HG02763 (cell line): ENCODE measurements at regions not wholly inside any gene's neighbourhood (a gene's known extent, or its start where the extent isn't known, plus 50 kb on each side); places are given as distances from the start of the nearest gene placed in this dataset.

Experiments
- ATAC-seq: cut with Tn5 transposase; IDR thresholded peaks from one replicate; pipeline ENCODE4 v1.9.1; 2021; ENCODE audit warnings: mild to moderate bottlenecking, moderate library complexity; ENCODE audit not compliant: unreplicated experiment

GRCh38 chr22:19574247-19574646 lies 50.0 kb upstream of the CLDN5 start:
- ATAC-seq = no peak

- no peak for ATAC-seq
These were observed 52.5 kb upstream of the CLDN5 start for GRCh38 chr22:19576460-19577421.

- no peak for ATAC-seq
These were observed 53.3 kb upstream of the CLDN5 start for GRCh38 chr22:19577422-19577966.

- ATAC-seq = no peak
These were observed 54.2 kb upstream of the CLDN5 start for GRCh38 chr22:19578180-19579004.

- ATAC-seq = no peak
These were observed 55.1 kb upstream of the CLDN5 start for GRCh38 chr22:19579115-19579811.

GRCh38 chr22:19579880-19580279 lies 55.7 kb upstream of the CLDN5 start:
- no peak for ATAC-seq

- no peak for ATAC-seq
These were observed 56.2 kb upstream of the CLDN5 start for GRCh38 chr22:19580291-19580890.

GRCh38 chr22:19582033-19582693 lies 58.0 kb upstream of the CLDN5 start:
- ATAC-seq = no peak

- ATAC-seq = no peak
These were observed 62.9 kb upstream of the CLDN5 start for GRCh38 chr22:19586922-19587684.

GRCh38 chr22:19590696-19591095 lies 66.5 kb upstream of the CLDN5 start:
- ATAC-seq = no peak

GRCh38 chr22:19591568-19591967 lies 67.4 kb upstream of the CLDN5 start:
- ATAC-seq = no peak

GRCh38 chr22:19592464-19592863 lies 68.3 kb upstream of the CLDN5 start:
- ATAC-seq = no peak

GRCh38 chr22:19593991-19594569 lies 69.9 kb upstream of the CLDN5 start:
- ATAC-seq = no peak

GRCh38 chr22:19595532-19595931 lies 71.3 kb upstream of the CLDN5 start:
- ATAC-seq = no peak

- ATAC-seq = no peak
These were observed 72.6 kb upstream of the CLDN5 start for GRCh38 chr22:19596680-19597398.

- ATAC-seq = no peak
These were observed 73.2 kb upstream of the CLDN5 start for GRCh38 chr22:19597399-19597735.

GRCh38 chr22:19598054-19598855 lies 74.0 kb upstream of the CLDN5 start:
- no peak for ATAC-seq

- ATAC-seq = no peak
These were observed 74.8 kb upstream of the CLDN5 start for GRCh38 chr22:19599004-19599403.
